ENCODE measurements at regions not wholly inside any gene's neighbourhood (a gene's known extent, or its start where the extent isn't known, plus 50 kb on each side); places are given as distances from the start of the nearest gene placed in this dataset.

DNA sequence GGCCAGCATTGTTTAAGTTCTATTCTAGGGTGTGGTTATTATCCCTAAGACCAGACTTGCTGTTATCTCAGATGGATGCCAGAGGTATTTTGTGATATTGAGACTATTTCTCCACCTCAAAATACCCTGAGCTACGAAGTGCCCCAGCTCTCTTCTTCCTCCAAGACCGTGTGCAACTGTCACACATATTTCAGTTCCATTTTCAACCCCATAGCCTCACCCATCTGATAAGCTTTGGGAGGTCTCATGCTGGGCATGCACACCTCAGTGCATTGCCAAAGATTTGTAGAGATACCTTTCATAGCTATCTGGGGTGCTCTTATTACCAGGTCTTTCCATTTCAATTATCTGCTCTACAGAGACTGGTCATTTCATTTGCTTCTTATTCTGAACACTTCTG, 815.8 kb upstream of the EYS start:
- TF ChIP-seq POLR2A (IDR thresholded peaks at IDR 0.05; ENCODE audit: low read depth, low read length) (no peak), EZH2 (IDR thresholded peaks at IDR 0.05; ENCODE audit: borderline replicate concordance, low read depth, low read length, severe bottlenecking) (no peak), GATA2 (IDR thresholded peaks at IDR 0.05; ENCODE audit: insufficient read depth, insufficient read length, low read depth, low read length) (no peak), FOS (IDR thresholded peaks at IDR 0.05; ENCODE audit: borderline replicate concordance, insufficient read depth, low read length) (no peak), MYC (IDR thresholded peaks at IDR 0.05; ENCODE audit: low read depth, low read length) (no peak)
- TF ChIP-seq, protein P1, sequence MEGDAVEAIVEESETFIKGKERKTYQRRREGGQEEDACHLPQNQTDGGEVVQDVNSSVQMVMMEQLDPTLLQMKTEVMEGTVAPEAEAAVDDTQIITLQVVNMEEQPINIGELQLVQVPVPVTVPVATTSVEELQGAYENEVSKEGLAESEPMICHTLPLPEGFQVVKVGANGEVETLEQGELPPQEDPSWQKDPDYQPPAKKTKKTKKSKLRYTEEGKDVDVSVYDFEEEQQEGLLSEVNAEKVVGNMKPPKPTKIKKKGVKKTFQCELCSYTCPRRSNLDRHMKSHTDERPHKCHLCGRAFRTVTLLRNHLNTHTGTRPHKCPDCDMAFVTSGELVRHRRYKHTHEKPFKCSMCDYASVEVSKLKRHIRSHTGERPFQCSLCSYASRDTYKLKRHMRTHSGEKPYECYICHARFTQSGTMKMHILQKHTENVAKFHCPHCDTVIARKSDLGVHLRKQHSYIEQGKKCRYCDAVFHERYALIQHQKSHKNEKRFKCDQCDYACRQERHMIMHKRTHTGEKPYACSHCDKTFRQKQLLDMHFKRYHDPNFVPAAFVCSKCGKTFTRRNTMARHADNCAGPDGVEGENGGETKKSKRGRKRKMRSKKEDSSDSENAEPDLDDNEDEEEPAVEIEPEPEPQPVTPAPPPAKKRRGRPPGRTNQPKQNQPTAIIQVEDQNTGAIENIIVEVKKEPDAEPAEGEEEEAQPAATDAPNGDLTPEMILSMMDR (IDR thresholded peaks at IDR 0.05; ENCODE audit: extremely low read depth in 1 of 2, insufficient read depth in 1 of 2, low read depth in 1 of 2, low read length in 2 of 2): no peak
- TF ChIP-seq, protein P2, sequence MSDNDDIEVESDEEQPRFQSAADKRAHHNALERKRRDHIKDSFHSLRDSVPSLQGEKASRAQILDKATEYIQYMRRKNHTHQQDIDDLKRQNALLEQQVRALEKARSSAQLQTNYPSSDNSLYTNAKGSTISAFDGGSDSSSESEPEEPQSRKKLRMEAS (IDR thresholded peaks at IDR 0.05; ENCODE audit: insufficient read depth, insufficient read length): no peak

Data from endothelial cell of umbilical vein (primary cell).